GM18526 (cell line): ENCODE measurements at regions not wholly inside any gene's neighbourhood (a gene's known extent, or its start where the extent isn't known, plus 50 kb on each side); places are given as distances from the start of the nearest gene placed in this dataset.

Source experiments
- POLR2A ChIP-seq: IDR thresholded peaks from 3 replicates; pipeline ENCODE4 v1.6.1; 2011; ENCODE audit not compliant: insufficient read length; ENCODE audit errors: extremely low read depth

- no peak for TF ChIP-seq POLR2A
Observed at GRCh38 chr6:56850626-56851025, 104.3 kb upstream of the BEND6 start.

DNA sequence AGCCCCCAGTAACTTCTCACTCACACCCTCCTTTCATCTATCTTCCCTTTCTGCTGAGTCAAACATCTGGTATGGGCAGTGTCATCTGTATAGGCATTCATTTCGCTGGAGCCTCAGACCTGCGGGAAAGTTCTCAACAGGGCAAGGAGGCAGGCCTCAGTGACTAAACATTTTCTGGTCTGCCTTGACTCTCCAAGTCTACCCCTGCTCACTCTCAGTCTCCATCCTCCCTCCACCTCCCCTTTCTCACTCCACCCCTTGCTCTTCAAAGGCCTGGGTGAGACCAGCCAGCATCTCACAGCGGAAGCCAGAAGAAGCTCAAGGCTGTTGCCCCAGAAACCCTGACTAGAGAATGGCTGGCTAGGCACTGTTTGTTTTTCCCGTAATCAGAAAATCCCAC is 105.0 kb upstream of the BEND6 start:
- TF ChIP-seq POLR2A = no peak

- TF ChIP-seq POLR2A = no peak
Observed at GRCh38 chr6:56848105-56848504, 106.8 kb upstream of the BEND6 start.

- no peak for TF ChIP-seq POLR2A
Observed at GRCh38 chr6:56845032-56845431, 109.9 kb upstream of the BEND6 start.

- peak; percentile 49 for TF ChIP-seq POLR2A
Observed at GRCh38 chr6:56843476-56844349, 111.2 kb upstream of the BEND6 start.

DNA sequence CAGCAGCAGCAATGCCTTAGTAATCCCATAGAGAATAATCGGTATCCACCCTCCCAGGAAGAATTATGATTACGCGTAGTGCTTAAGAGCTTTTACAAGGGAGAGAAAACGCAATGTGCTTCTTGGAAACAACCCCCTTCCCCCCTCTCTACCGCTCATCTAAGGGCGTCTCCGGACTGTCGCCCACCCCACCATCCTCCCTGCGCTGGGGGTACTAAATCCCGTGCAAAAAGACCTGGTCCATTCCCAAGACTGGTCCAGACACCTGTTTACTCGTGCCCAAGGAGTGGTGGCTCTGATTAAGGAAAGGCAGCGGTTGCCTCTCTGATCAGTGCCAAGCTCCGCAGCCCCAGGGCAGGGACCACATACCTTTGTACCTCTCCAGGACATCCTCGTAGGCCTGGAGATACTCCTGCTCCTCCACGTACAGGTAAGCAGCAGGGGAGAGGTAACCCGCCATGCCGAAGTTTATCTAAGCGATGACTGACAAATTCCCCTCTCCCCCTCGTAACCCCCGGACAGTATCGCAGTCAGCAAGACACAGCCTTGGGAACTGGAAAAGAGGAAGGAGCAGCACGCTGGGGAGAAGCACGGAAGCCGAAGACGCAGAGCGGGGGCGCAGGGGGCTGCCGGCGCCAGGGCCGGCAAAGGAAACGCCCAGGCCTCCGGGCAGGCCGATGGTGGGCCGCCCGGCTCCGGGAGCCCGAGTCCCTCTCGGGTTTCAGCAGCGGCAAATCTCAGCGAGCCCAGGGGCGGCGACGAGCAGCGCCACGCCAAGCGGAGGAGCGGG is 112.0 kb upstream of the BEND6 start:
- TF ChIP-seq POLR2A = no peak

DNA sequence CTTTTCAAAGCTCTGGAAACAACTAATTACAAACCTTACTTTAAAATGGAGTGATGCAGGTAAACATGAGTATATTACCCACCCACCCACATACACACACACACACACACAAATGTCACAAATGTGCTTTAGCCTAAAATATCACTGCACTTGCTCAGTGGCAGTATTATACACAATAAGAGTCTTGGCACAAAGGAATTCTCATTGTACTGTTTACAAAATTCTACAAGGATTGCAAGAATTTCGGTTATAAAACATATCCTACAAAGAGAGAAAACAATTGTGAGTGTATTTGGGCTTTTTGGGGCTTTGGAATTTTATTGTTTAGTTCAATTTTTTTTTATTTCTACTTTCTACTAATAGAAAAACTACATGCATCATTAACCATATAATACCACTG is 113.2 kb upstream of the BEND6 start:
- TF ChIP-seq POLR2A = no peak

DNA sequence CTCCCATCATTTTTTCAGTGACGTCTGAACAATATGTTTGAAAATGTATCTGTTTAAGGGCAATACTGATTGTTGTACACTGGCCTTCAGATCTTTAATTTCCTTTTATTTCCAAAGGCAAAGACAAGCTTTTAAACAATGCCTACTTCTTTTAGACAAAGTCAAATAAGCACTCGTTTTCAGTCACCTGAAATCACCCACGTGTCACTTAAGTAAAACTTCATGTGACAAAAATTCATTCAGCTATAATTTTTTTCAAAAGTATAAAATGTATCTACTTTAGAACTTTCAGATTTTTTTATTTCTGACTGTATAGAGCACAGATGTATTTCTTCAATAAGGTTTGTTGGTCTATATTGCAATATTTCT is 113.5 kb upstream of the BEND6 start:
- no peak for TF ChIP-seq POLR2A

DNA sequence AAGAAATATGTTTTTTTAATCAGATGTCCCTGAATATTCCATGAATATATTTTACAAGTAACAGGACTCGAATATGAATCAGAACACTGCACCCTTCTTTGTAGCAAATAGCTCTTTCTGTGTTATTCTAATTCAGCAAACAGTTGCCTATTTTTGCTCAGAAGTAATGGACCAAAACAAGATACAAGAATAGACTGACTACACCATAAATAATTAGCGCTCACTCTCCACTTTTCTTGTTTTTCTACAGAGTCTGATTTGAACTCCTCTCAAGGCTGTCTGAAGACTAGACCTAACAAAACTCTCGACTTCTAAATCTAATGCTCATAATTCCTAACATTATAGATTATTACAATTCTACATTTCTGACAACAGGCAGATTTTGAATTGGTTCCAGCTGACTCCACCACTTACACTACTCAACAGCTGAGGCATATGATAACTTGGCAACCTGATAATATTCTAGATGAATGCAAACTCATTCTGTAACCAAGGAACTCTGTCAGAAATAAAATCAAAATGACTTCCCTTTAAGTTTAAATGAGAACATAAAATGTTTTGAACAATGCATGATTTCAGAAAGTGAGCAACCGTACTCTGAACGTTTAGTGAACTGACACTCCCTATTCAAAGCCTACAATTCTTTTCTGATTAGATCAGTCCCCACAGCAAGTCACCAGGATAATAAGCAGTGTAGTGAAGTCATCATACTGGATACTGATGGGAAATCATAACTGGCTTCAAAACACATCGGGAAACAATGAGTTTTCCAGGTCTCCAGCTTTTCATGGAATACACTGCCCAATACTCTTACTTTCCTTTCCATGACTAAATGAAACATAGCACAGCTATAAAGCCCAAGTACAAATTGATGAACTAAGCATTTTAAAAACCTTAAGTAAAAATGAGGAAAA is 114.2 kb upstream of the BEND6 start:
- no peak for TF ChIP-seq POLR2A

DNA sequence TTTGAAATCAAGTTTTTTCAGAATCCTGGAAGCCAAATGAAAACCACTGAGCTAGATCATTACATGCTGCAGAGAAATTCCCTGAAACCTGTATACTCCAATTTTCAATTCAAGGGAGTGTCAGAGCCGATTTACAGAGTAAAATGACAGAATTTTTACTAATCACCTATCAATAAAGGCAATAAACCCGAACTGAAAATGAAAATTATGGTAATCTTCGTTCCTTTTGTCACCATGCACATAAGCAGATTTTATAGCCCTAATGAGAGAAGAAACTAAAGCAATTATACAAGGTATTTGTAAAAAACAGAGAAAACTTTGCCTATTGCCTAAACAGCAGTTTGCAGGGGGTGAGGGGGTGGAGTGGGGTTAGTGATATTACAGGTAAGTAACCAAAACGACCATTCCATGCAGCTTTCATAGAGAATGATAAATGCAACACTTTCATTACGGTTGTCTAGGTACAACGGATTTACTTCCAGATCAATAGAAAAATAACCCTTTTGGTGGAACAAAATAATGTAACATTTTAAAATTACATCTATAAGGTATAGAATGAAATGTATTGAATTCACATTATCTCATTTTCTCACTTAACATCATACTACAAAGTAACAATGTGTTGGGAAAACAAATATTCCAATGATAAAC is 115.2 kb upstream of the BEND6 start:
- no peak for TF ChIP-seq POLR2A

DNA sequence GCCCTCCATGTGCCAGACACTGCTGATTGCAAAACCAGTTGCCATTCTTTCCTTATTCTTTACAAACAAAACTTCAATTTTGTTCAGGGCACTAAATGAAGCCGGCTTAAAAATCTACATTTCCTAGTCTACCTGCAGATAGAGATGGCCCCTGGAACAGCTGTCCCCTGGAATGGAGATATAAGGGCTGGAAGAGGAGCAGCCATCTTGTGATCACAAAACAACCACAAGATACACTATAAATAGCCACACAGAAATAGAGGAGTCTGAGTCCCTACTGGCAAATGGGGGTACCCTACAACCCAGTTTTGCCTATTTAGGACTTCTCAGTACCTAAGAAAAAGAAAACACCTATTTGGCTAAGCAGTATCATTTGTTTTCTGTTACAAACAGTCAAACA is 115.9 kb upstream of the BEND6 start:
- TF ChIP-seq POLR2A = no peak

- no peak for TF ChIP-seq POLR2A
Observed at GRCh38 chr6:56838016-56838555, 116.8 kb upstream of the BEND6 start.

GRCh38 chr6:56837322-56837894 is 117.5 kb upstream of the BEND6 start:
- no peak for TF ChIP-seq POLR2A

GRCh38 chr6:56835612-56836011 is 119.3 kb upstream of the BEND6 start:
- no peak for TF ChIP-seq POLR2A

DNA sequence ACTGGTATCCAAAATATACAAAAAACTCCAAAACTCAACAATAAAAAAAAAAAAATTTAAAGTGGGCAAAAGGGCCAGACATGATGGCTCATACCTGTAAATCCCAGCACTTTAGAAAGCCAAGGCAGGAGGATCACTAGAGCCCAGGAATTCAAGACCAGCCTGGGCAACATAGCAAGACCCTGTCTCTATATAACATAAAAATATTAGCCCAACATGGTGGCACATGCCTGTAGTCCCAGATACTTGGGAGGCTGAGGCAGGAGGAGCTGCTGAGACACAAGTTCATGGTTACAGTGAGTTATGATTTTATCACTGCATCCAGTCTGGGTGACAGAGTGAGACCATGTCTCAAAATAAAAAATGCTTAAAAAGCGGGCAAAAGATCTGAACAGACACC is 121.0 kb upstream of the BEND6 start:
- no peak for TF ChIP-seq POLR2A
